B cell (primary cell): ENCODE measurements at regions not wholly inside any gene's neighbourhood (a gene's known extent, or its start where the extent isn't known, plus 50 kb on each side); places are given as distances from the start of the nearest gene placed in this dataset.

Experiments
- ATAC-seq: fragments of 200-7000 bp; cut with Tn5 transposase; one replicate; pipeline ENCODE4 v1.10.0; 2021; ENCODE audit warnings: low read depth, mild to moderate bottlenecking, moderate number of reproducible peaks, moderate library complexity
- CTCF ChIA-PET: fragments of 350-600 bp; sonication (Branson Sonifier 250); formaldehyde crosslinking; loops from one replicate; lab custom pipeline; 2021; ENCODE audit warnings: antibody characterized with exemption, inconsistent platforms; lab: Charles Lee
- POLR2A ChIA-PET: fragments of 350-600 bp; sonication (Branson Sonifier 250); formaldehyde crosslinking; loops from one replicate; lab custom pipeline; 2021; ENCODE audit warnings: antibody characterized with exemption; lab: Charles Lee
- DNase-seq: peaks from one replicate; pipeline ENCODE4 v3.0.0; 2013
- H2AFZ ChIP-seq: 2 replicates; pipeline ENCODE4 v1.6.1; 2012; ENCODE audit warnings: mild to moderate bottlenecking, low read depth, low read length; ENCODE audit not compliant: insufficient read depth, poor library complexity, severe bottlenecking
- H3K27ac ChIP-seq, 2 donors: 1 replicate in 1 of 2; 2 replicates in 1 of 2; pipeline ENCODE4 v1.5.1; 2012 to 2013; ENCODE audit warnings: low read length in 2 of 2, mild to moderate bottlenecking in 2 of 2, moderate library complexity in 1 of 2
- H3K27me3 ChIP-seq, 4 experiments: fragments of 200-600 bp in 1 of 4; sonication (generic) in 1 of 4; replicated peaks in 1 of 4; 1 replicate in 2 of 4; 2 replicates in 2 of 4; pipeline versions ENCODE4 v1.6.1 to v1.7.0; 2013 to 2016; ENCODE audit warnings: low read length in 3 of 4, mild to moderate bottlenecking in 2 of 4, mixed read lengths in 1 of 4, moderate library complexity in 1 of 4; ENCODE audit not compliant: insufficient read depth in 4 of 4, control insufficient read depth in 3 of 4; ENCODE audit errors: control extremely low read depth in 1 of 4
- H3K36me3 ChIP-seq, 2 experiments: replicated peaks in 1 of 2; 1 replicate in 1 of 2; 2 replicates in 1 of 2; pipeline versions ENCODE4 v1.6.1 to v1.7.1; 2013; ENCODE audit warnings: low read length in 1 of 2; ENCODE audit not compliant: insufficient read depth in 2 of 2, control insufficient read depth in 1 of 2; ENCODE audit errors: control extremely low read depth in 1 of 2, extremely low read depth in 1 of 2
- H3K4me1 ChIP-seq, 2 donors: fragments of 200-600 bp in 1 of 2; sonication (generic) in 1 of 2; 1 replicate in 1 of 2; 2 replicates in 1 of 2; pipeline versions ENCODE4 v1.5.1 to v1.6.1; 2013 to 2017; ENCODE audit warnings: low read length in 2 of 2; ENCODE audit not compliant: control insufficient read depth in 2 of 2, insufficient read depth in 2 of 2
- H3K4me2 ChIP-seq: replicated peaks from 2 replicates; pipeline ENCODE3; 2012; ENCODE audit warnings: mild to moderate bottlenecking, low read depth, low read length; ENCODE audit not compliant: poor library complexity, severe bottlenecking
- H3K4me3 ChIP-seq, 5 experiments: fragments of 200-600 bp in 1 of 5; sonication (generic) in 1 of 5; 1 replicate in 3 of 5; 2 replicates in 2 of 5; pipeline versions ENCODE4 v1.5.1 to v1.7.0; 2011 to 2016; ENCODE audit warnings: low read length in 4 of 5, mild to moderate bottlenecking in 4 of 5, low read depth in 2 of 5, control low read depth in 1 of 5, moderate library complexity in 1 of 5; ENCODE audit not compliant: insufficient read depth in 1 of 5; ENCODE audit errors: control extremely low read depth in 1 of 5, extremely low read depth in 1 of 5
- H3K79me2 ChIP-seq: fragments of 200-600 bp; sonication (generic); one replicate; pipeline ENCODE4 v1.6.0; 2016; ENCODE audit warnings: low read length; ENCODE audit not compliant: control insufficient read depth, insufficient read depth
- H3K9ac ChIP-seq: fragments of 200-600 bp; sonication (generic); 2 replicates; pipeline ENCODE4 v1.6.1; 2017; ENCODE audit warnings: mild to moderate bottlenecking, low read length, moderate library complexity
- H3K9me3 ChIP-seq, 3 donors: one replicate each; pipeline versions ENCODE4 v1.6.1 to v1.7.1; 2013; ENCODE audit warnings: low read length in 2 of 3; ENCODE audit not compliant: control insufficient read depth in 2 of 3, insufficient read depth in 1 of 3; ENCODE audit errors: control extremely low read depth in 1 of 3
- H4K20me1 ChIP-seq: 2 replicates; pipeline ENCODE4 v1.6.0; 2012; ENCODE audit warnings: mild to moderate bottlenecking, low read length; ENCODE audit not compliant: insufficient read depth, control insufficient read depth, poor library complexity, severe bottlenecking
- H3K27ac Mint-ChIP-seq: one replicate; pipeline ENCODE4 v1.8.0; 2021; ENCODE audit warnings: mixed read lengths
- H3K27me3 Mint-ChIP-seq: one replicate; pipeline ENCODE4 v1.8.0; 2021; ENCODE audit warnings: mixed read lengths
- H3K4me1 Mint-ChIP-seq: one replicate; pipeline ENCODE4 v1.8.0; 2021; ENCODE audit warnings: mixed read lengths
- H3K4me3 Mint-ChIP-seq: one replicate; pipeline ENCODE4 v1.8.0; 2021; ENCODE audit warnings: mixed read lengths
- H3K9me3 Mint-ChIP-seq: one replicate; pipeline ENCODE4 v1.8.0; 2022; ENCODE audit warnings: mixed read lengths; ENCODE audit not compliant: insufficient read depth
- EZH2 ChIP-seq: IDR thresholded peaks from 2 replicates; pipeline ENCODE4 v1.6.1; 2012; ENCODE audit warnings: borderline replicate concordance, low read depth, mild to moderate bottlenecking, moderate library complexity, low read length; ENCODE audit not compliant: insufficient read depth, poor library complexity, severe bottlenecking
- WGBS: methylation state at CpG from one replicate; pipeline ENCODE4 v1.1.5; 2013; ENCODE audit warnings: missing lambda C conversion rate; ENCODE audit not compliant: insufficient coverage; 5-methylcytosine and 5-hydroxymethylcytosine counted together
- intact Hi-C: fragments of 100-400 bp; cut with micrococcal nuclease; formaldehyde crosslinking; loops from one replicate; pipeline ENCODE4 v1.10.0; 2022
- TF ChIP-seq, protein P1 (sequence below): fragments of 200-600 bp; IDR thresholded peaks from one replicate; pipeline ENCODE4 v1.8.0; 2022; ENCODE audit warnings: antibody characterized with exemption, mild to moderate bottlenecking

DNA sequence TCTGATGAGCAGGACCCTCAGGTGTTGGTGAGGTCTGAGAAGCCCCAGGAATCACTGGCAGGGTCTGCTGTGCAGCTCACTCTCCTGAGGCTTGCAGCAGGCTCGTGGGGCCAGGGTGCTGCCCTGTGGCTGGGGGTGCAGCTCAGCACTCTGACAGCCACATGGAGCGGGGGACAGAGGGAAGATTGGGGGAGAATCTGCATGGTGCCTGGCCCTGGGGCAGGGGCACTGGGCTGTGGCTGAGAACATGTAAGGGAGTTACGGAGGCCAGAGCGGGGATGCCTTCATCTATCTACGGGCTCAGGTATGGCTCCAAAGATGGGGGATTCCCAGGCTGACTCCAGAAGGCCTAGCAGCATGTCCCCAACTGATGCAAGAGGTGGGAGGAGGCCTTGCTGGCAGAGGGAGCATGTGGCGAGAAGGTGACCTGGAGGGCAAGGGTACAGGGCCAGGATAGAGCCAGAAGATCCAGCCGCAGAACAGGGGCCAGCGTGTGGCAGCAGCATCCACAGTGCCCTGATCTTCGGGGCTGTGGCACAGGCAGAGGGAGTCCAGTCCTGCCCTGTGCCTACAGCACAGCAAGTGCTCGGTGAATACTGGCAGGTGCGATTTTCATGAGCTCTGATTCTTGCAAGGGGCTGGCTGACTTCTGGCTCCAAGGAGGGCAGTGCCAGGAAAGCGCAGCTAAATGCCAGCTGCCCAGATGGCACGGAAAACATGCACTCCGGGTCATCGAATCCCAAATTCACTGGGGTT, 184.7 kb downstream of the CTTN start:
- no peaks in the 10 kb centered on the region for H3K4me1 Mint-ChIP-seq
- no peak overlapping the region for H3K4me3 Mint-ChIP-seq
- H3K9me3 Mint-ChIP-seq: no peaks in the 10 kb centered on the region
- no peak for ATAC-seq
- no peaks in the 10 kb centered on the region for H3K4me1 ChIP-seq
- H3K9me3 ChIP-seq: peaks cover 0 to 7% (median 0%) of the 10 kb centered on the region in 3 donors
- ChIA-PET POLR2A (no interaction called here), CTCF (no interaction called here)
- TF ChIP-seq EZH2: no peak
- TF ChIP-seq, protein P1, sequence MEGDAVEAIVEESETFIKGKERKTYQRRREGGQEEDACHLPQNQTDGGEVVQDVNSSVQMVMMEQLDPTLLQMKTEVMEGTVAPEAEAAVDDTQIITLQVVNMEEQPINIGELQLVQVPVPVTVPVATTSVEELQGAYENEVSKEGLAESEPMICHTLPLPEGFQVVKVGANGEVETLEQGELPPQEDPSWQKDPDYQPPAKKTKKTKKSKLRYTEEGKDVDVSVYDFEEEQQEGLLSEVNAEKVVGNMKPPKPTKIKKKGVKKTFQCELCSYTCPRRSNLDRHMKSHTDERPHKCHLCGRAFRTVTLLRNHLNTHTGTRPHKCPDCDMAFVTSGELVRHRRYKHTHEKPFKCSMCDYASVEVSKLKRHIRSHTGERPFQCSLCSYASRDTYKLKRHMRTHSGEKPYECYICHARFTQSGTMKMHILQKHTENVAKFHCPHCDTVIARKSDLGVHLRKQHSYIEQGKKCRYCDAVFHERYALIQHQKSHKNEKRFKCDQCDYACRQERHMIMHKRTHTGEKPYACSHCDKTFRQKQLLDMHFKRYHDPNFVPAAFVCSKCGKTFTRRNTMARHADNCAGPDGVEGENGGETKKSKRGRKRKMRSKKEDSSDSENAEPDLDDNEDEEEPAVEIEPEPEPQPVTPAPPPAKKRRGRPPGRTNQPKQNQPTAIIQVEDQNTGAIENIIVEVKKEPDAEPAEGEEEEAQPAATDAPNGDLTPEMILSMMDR: no peak
- no peaks in the 10 kb centered on the region for H3K27me3 ChIP-seq
- no peak overlapping the region for H3K27ac ChIP-seq
- intact Hi-C loops: no loop called here
- H3K4me3 ChIP-seq: no peak overlapping the region
- H2AFZ ChIP-seq: no peak overlapping the region
- H4K20me1 ChIP-seq: no peaks in the 10 kb centered on the region
- H3K4me2 ChIP-seq: no peak overlapping the region
- WGBS: 82% methylated on average over 15 of the region's 15 CpGs
- DNase-seq: no peak
- H3K27me3 Mint-ChIP-seq: peaks cover 8% of the 10 kb centered on the region
- no peak overlapping the region for H3K27ac Mint-ChIP-seq
- no peaks in the 10 kb centered on the region for H3K79me2 ChIP-seq
- H3K36me3 ChIP-seq: no peaks in the 10 kb centered on the region
- no peak overlapping the region for H3K9ac ChIP-seq

DNA sequence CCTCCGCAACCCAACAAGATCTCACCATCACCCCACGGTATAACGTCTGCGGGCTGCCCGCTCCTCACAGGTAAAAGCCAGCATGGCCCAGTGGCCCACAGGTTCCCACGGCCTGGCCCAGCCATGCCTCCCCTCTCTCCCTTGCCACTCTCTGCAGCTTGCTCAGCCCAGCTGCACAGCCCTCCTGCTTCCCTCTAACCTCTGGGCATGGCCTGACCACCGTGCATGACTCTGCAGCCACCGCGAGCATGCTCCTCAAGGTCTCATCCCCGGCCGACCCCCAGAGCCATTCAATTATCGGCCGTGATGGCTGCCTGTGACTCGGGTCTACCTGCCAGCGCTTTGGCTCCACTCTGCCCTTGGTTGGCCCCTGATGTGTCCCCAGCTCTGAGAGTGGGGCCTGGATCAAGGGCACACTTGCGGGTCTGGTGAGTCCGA, 185.5 kb downstream of the CTTN start:
- CTCF ChIA-PET: no interaction called here
- H3K36me3 ChIP-seq: no peaks in the 10 kb centered on the region
- 93% methylated on average over 17 of the region's 17 CpGs for WGBS
- H3K4me2 ChIP-seq: no peak overlapping the region
- no peaks in the 10 kb centered on the region for H3K27me3 ChIP-seq
- Mint-ChIP-seq H3K4me3 (no peak overlapping the region), H3K4me1 (no peaks in the 10 kb centered on the region), H3K9me3 (no peaks in the 10 kb centered on the region), H3K27ac (no peak overlapping the region), H3K27me3 (peaks cover 8% of the 10 kb centered on the region)
- POLR2A ChIA-PET: no interaction called here
- peaks cover 0 to 7% (median 0%) of the 10 kb centered on the region in 3 donors for H3K9me3 ChIP-seq
- no peaks in the 10 kb centered on the region for H3K79me2 ChIP-seq
- H3K9ac ChIP-seq: no peak overlapping the region
- no peaks in the 10 kb centered on the region for H3K4me1 ChIP-seq
- ATAC-seq (no peak), DNase-seq (no peak)
- TF ChIP-seq EZH2: no peak
- TF ChIP-seq, protein P1: no peak
- no peaks in the 10 kb centered on the region for H4K20me1 ChIP-seq
- no peak overlapping the region for H3K27ac ChIP-seq
- intact Hi-C loops: no loop called here
- H3K4me3 ChIP-seq: no peak overlapping the region
- no peak overlapping the region for H2AFZ ChIP-seq
